ENCODE measurements at regions not wholly inside any gene's neighbourhood (a gene's known extent, or its start where the extent isn't known, plus 50 kb on each side); places are given as distances from the start of the nearest gene placed in this dataset.

- TF ChIP-seq CHD7 (IDR thresholded peaks at IDR 0.05; ENCODE audit: insufficient replicate concordance, low read length) (no peak), POU5F1 (IDR thresholded peaks at IDR 0.05; ENCODE audit: low read depth, low read length) (no peak), SUZ12 (IDR thresholded peaks at IDR 0.05; ENCODE audit: low read length) (no peak), NRF1 (IDR thresholded peaks at IDR 0.05; ENCODE audit: low read depth, low read length) (no peak), PHF8 (conservative IDR thresholded peaks at IDR 0.05; ENCODE audit: low read depth, low read length) (no peak)
These were observed 171.3 kb upstream of the GHITM start (continued) for GRCh38 chr10:83968052-83968451.
